Glutamatergic neuron (in vitro differentiated cells): ENCODE measurements at regions not wholly inside any gene's neighbourhood (a gene's known extent, or its start where the extent isn't known, plus 50 kb on each side); places are given as distances from the start of the nearest gene placed in this dataset.

ENCODE experiments used
- DNase-seq: peaks from one replicate; pipeline ENCODE4 v3.0.0; 2022
- H3K27ac Mint-ChIP-seq: one replicate; pipeline ENCODE4 v1.8.0; 2020; ENCODE audit warnings: mild to moderate bottlenecking, mixed read lengths, inconsistent platforms; ENCODE audit not compliant: unreplicated experiment
- H3K27me3 Mint-ChIP-seq: one replicate; pipeline ENCODE4 v1.8.0; 2020; ENCODE audit warnings: mild to moderate bottlenecking, moderate library complexity, mixed read lengths, inconsistent platforms; ENCODE audit not compliant: unreplicated experiment
- H3K36me3 Mint-ChIP-seq: one replicate; pipeline ENCODE4 v1.8.0; 2020; ENCODE audit warnings: mild to moderate bottlenecking, mixed read lengths, inconsistent platforms; ENCODE audit not compliant: unreplicated experiment
- H3K4me1 Mint-ChIP-seq: one replicate; pipeline ENCODE4 v1.8.0; 2020; ENCODE audit warnings: mild to moderate bottlenecking, low read depth, mixed read lengths, inconsistent platforms; ENCODE audit not compliant: unreplicated experiment
- H3K4me3 Mint-ChIP-seq: one replicate; pipeline ENCODE4 v1.8.0; 2020; ENCODE audit warnings: mild to moderate bottlenecking, mixed read lengths, inconsistent platforms; ENCODE audit not compliant: unreplicated experiment
- H3K9me3 Mint-ChIP-seq: one replicate; pipeline ENCODE4 v1.8.0; 2020; ENCODE audit warnings: mild to moderate bottlenecking, moderate library complexity, mixed read lengths, inconsistent platforms; ENCODE audit not compliant: unreplicated experiment
- CTCF ChIP-seq: fragments of 200-600 bp; sonication (generic); IDR thresholded peaks from one replicate; pipeline ENCODE4 v1.5.0; 2021; ENCODE audit not compliant: partially characterized antibody, unreplicated experiment

DNA sequence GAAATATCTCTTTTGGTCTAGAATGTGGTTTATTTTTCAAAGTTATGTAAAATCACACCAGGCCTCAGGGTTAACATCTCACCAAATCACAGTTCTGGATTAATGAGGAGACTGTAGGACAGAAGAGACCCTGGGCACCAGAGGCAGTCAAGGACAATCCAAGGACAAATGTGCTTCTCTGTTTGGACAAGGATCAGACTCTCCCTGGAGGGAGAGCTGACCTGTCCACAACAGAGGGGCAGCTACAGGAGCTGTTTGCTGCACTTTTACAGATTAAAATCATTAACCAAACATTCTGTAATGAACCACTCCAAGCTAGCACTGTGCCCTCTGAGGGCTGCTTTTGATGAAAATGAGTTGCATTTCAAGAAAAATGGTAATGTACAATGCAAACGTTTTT lies 690.6 kb upstream of the SLC8A1 start:
- Mint-ChIP-seq H3K27me3 (no peaks in the 10 kb centered on the region), H3K4me1 (no peaks in the 10 kb centered on the region), H3K9me3 (no peaks in the 10 kb centered on the region), H3K4me3 (no peak overlapping the region), H3K27ac (no peak overlapping the region), H3K36me3 (no peaks in the 10 kb centered on the region)
- TF ChIP-seq CTCF = no peak
- no peak for DNase-seq

- no peak for DNase-seq
- no peak for TF ChIP-seq CTCF
- no peaks in the 10 kb centered on the region for H3K27me3 Mint-ChIP-seq
- H3K4me3 Mint-ChIP-seq = no peak overlapping the region
- H3K27ac Mint-ChIP-seq = no peak overlapping the region
- no peaks in the 10 kb centered on the region for H3K4me1 Mint-ChIP-seq
- H3K9me3 Mint-ChIP-seq = no peaks in the 10 kb centered on the region
- H3K36me3 Mint-ChIP-seq = no peaks in the 10 kb centered on the region
Observed at GRCh38 chr2:41145066-41145465, 693.2 kb upstream of the SLC8A1 start.

GRCh38 chr2:41149054-41149453 lies 697.2 kb upstream of the SLC8A1 start:
- Mint-ChIP-seq H3K27ac (no peak overlapping the region), H3K4me1 (no peaks in the 10 kb centered on the region), H3K9me3 (no peaks in the 10 kb centered on the region), H3K27me3 (no peaks in the 10 kb centered on the region), H3K36me3 (no peaks in the 10 kb centered on the region), H3K4me3 (no peak overlapping the region)
- DNase-seq = no peak
- no peak for TF ChIP-seq CTCF

GRCh38 chr2:41151746-41152145 lies 699.9 kb upstream of the SLC8A1 start:
- no peak for DNase-seq
- Mint-ChIP-seq H3K36me3 (no peaks in the 10 kb centered on the region), H3K4me1 (no peaks in the 10 kb centered on the region), H3K27me3 (no peaks in the 10 kb centered on the region), H3K4me3 (no peak overlapping the region), H3K9me3 (no peaks in the 10 kb centered on the region), H3K27ac (no peak overlapping the region)
- no peak for TF ChIP-seq CTCF

DNA sequence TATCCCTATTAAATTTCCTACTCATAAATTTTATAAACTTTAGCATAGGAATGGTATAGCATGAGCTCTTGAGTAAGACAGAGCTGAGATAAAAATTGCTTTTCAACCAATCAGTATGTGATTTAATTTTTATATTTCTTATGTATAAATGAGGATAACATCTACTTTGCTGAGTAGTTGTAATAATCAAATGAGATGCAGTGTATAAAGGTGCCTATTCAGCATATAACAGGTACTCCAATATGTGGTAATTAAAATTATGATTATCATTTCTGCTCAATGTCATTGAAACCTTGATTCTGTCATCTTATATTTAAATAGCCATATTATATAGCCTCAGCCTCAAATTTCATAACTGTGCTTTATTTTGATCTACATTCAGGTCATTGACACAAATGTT lies 700.4 kb upstream of the SLC8A1 start:
- Mint-ChIP-seq H3K4me1 (no peaks in the 10 kb centered on the region), H3K27me3 (no peaks in the 10 kb centered on the region), H3K9me3 (no peaks in the 10 kb centered on the region), H3K36me3 (no peaks in the 10 kb centered on the region), H3K27ac (no peak overlapping the region), H3K4me3 (no peak overlapping the region)
- no peak for DNase-seq
- no peak for TF ChIP-seq CTCF
